SK-N-SH (cell line): ENCODE measurements at regions not wholly inside any gene's neighbourhood (a gene's known extent, or its start where the extent isn't known, plus 50 kb on each side); places are given as distances from the start of the nearest gene placed in this dataset.

Experiments
- EZH2phosphoT487 ChIP-seq: fragments of 200-600 bp; sonication (generic); IDR thresholded peaks from 2 replicates; pipeline ENCODE4 v1.6.1; 2017; ENCODE audit warnings: low read depth, mixed run types, mild to moderate bottlenecking, antibody characterized with exemption, moderate library complexity, borderline replicate concordance
- FOXJ3 ChIP-seq: sonication (generic); formaldehyde crosslinking; IDR thresholded peaks from 2 replicates; pipeline ENCODE4 v1.5.1; 2020; ENCODE audit warnings: mild to moderate bottlenecking, missing genetic modification reagents
- JUND ChIP-seq: IDR thresholded peaks from 2 replicates; pipeline ENCODE4 v1.4.0; 2012
- MXI1 ChIP-seq: IDR thresholded peaks from 2 replicates; pipeline ENCODE4 v1.6.1; 2012; ENCODE audit warnings: mild to moderate bottlenecking, low read depth, low read length, improper control_type of control experiment
- POLR2AphosphoS5 ChIP-seq: IDR thresholded peaks from 2 replicates; pipeline ENCODE4 v1.6.1; 2012; ENCODE audit warnings: low read depth, low read length
- YY1 ChIP-seq: IDR thresholded peaks from 2 replicates; pipeline ENCODE4 v1.4.0; 2012; ENCODE audit warnings: low read depth, mild to moderate bottlenecking
- TF ChIP-seq, protein P1 (sequence below): fragments of 200-600 bp; sonication (generic); IDR thresholded peaks from 2 replicates; pipeline ENCODE4 v1.6.1; 2017; ENCODE audit warnings: antibody characterized with exemption, mild to moderate bottlenecking, moderate library complexity
- TF ChIP-seq, protein P2 (sequence below): fragments of 150-350 bp; IDR thresholded peaks from 2 replicates; pipeline ENCODE4 v1.6.1; 2016; ENCODE audit warnings: mild to moderate bottlenecking, low read depth, low read length
- TF ChIP-seq, protein P3 (sequence below): IDR thresholded peaks from 2 replicates; pipeline ENCODE4 v1.4.0; 2012; ENCODE audit warnings: low read depth

DNA sequence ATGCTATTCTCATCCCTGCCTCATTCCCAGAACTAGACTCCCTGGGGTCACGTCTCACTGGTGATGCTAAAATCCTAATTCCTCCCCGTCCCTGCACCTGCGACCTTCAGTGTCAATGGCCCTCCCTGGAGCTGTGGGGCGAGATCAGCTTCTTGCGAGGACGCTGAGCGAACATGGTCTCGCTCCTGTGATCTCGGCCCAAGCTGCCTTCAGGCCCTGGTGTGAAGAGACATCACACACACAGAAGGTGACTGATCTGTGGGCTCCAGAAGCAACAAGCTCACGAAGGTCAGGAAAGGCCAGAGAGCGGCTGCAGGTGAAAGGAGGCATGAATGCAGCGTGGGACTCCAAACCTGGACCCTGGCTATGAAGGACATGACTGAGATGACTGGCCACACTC lies 139.5 kb upstream of the CST7 start:
- no peak for TF ChIP-seq JUND
- TF ChIP-seq, protein P1, sequence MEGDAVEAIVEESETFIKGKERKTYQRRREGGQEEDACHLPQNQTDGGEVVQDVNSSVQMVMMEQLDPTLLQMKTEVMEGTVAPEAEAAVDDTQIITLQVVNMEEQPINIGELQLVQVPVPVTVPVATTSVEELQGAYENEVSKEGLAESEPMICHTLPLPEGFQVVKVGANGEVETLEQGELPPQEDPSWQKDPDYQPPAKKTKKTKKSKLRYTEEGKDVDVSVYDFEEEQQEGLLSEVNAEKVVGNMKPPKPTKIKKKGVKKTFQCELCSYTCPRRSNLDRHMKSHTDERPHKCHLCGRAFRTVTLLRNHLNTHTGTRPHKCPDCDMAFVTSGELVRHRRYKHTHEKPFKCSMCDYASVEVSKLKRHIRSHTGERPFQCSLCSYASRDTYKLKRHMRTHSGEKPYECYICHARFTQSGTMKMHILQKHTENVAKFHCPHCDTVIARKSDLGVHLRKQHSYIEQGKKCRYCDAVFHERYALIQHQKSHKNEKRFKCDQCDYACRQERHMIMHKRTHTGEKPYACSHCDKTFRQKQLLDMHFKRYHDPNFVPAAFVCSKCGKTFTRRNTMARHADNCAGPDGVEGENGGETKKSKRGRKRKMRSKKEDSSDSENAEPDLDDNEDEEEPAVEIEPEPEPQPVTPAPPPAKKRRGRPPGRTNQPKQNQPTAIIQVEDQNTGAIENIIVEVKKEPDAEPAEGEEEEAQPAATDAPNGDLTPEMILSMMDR: no peak
- TF ChIP-seq EZH2phosphoT487: no peak
- no peak for TF ChIP-seq YY1
- TF ChIP-seq MXI1: no peak
- TF ChIP-seq FOXJ3 (CRISPR knock-in tag): no peak
- no peak for TF ChIP-seq POLR2AphosphoS5
- TF ChIP-seq, protein P2, sequence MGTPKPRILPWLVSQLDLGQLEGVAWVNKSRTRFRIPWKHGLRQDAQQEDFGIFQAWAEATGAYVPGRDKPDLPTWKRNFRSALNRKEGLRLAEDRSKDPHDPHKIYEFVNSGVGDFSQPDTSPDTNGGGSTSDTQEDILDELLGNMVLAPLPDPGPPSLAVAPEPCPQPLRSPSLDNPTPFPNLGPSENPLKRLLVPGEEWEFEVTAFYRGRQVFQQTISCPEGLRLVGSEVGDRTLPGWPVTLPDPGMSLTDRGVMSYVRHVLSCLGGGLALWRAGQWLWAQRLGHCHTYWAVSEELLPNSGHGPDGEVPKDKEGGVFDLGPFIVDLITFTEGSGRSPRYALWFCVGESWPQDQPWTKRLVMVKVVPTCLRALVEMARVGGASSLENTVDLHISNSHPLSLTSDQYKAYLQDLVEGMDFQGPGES: no peak
- TF ChIP-seq, protein P3, sequence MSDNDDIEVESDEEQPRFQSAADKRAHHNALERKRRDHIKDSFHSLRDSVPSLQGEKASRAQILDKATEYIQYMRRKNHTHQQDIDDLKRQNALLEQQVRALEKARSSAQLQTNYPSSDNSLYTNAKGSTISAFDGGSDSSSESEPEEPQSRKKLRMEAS: no peak
